ENCODE measurements at regions not wholly inside any gene's neighbourhood (a gene's known extent, or its start where the extent isn't known, plus 50 kb on each side); places are given as distances from the start of the nearest gene placed in this dataset.

- no peak overlapping the region for H3K27ac ChIP-seq (ENCODE audit: low read depth, low read length)
- no peak overlapping the region for H3K9ac ChIP-seq (ENCODE audit: low read length)
- no peaks in the 10 kb centered on the region for H3K9me3 ChIP-seq (ENCODE audit: control insufficient read depth in 1 of 2, insufficient read depth in 1 of 2, low read depth in 1 of 2, low read length in 2 of 2)
- H3K27me3 ChIP-seq (ENCODE audit: insufficient read depth, low read length), result no peaks in the 10 kb centered on the region
- no TSS peak for BruUV-seq (replicated peaks)
- no peak for TF ChIP-seq ZBTB33 (IDR thresholded peaks at IDR 0.05; ENCODE audit: extremely low read depth, insufficient replicate concordance, low read length)
- H3K79me2 ChIP-seq (ENCODE audit: insufficient read depth, low read length), result no peaks in the 10 kb centered on the region
- intact Hi-C loops (cut with micrococcal nuclease), result no loop called here
- H3K4me1 ChIP-seq (ENCODE audit: control insufficient read depth in 1 of 2, insufficient read depth in 2 of 2, low read length in 2 of 2), result peaks cover 7 to 31% of the 10 kb centered on the region in 2 experiments; a peak in 3 of 4 replicates
- no peak overlapping the region for H2AFZ ChIP-seq (ENCODE audit: low read depth, low read length, poor library complexity, severe bottlenecking)
- DNase-seq (ENCODE audit: low read depth, low spot score) (no peak), ATAC-seq (no peak)
- ChIA-PET RAD21 (ENCODE audit: low non-redundant PET in 1 of 2, low total read pairs in 2 of 2, uncharacterized antibody in 2 of 2, unreplicated experiment in 2 of 2) (no interaction called here), POLR2A (no interaction called here), CTCF (no interaction called here)
- H4K20me1 ChIP-seq (ENCODE audit: insufficient read depth), result no peaks in the 10 kb centered on the region
- H3K4me2 ChIP-seq (ENCODE audit: low read length), result no peak overlapping the region
- H3K4me3 ChIP-seq (replicated peaks in 1 of 2; ENCODE audit: low read depth in 1 of 2, low read length in 2 of 2), result no peak overlapping the region
- no peaks in the 10 kb centered on the region for H3K9me2 ChIP-seq (ENCODE audit: insufficient read depth)
- H3K36me3 ChIP-seq (ENCODE audit: control insufficient read depth in 1 of 2, insufficient read depth in 2 of 2, low read length in 2 of 2), result no peaks in the 10 kb centered on the region
Observed at GRCh38 chr7:98724591-98724990, 107.5 kb downstream of the NPTX2 start.

- no peaks in the 10 kb centered on the region for H3K9me2 ChIP-seq (ENCODE audit: insufficient read depth)
- no peak overlapping the region for H3K4me3 ChIP-seq (replicated peaks in 1 of 2; ENCODE audit: low read depth in 1 of 2, low read length in 2 of 2)
- ChIA-PET RAD21 (ENCODE audit: low non-redundant PET in 1 of 2, low total read pairs in 2 of 2, uncharacterized antibody in 2 of 2, unreplicated experiment in 2 of 2) (no interaction called here), POLR2A (no interaction called here), CTCF (no interaction called here)
- H3K79me2 ChIP-seq (ENCODE audit: insufficient read depth, low read length), result no peaks in the 10 kb centered on the region
- no peak for DNase-seq (ENCODE audit: low read depth, low spot score)
- peaks cover 7 to 22% of the 10 kb centered on the region in 2 experiments; a peak in 3 of 4 replicates for H3K4me1 ChIP-seq (ENCODE audit: control insufficient read depth in 1 of 2, insufficient read depth in 2 of 2, low read length in 2 of 2)
- H3K36me3 ChIP-seq (ENCODE audit: control insufficient read depth in 1 of 2, insufficient read depth in 2 of 2, low read length in 2 of 2), result no peaks in the 10 kb centered on the region
- TF ChIP-seq ATF3 (IDR thresholded peaks at IDR 0.05), result no peak
- TF ChIP-seq MAX (IDR thresholded peaks at IDR 0.05), result no peak
- no peak for TF ChIP-seq SRF (IDR thresholded peaks at IDR 0.05; ENCODE audit: low read depth)
- no peak for TF ChIP-seq RAD21 (IDR thresholded peaks at IDR 0.05; ENCODE audit: low read depth)
- no peak for TF ChIP-seq SP1 (IDR thresholded peaks at IDR 0.05; ENCODE audit: low read depth)
- TF ChIP-seq POLR2AphosphoS5 (IDR thresholded peaks at IDR 0.05; ENCODE audit: low read depth, low read length), result no peak
- no TSS peak for BruUV-seq (replicated peaks)
- no peak overlapping the region for H3K27ac ChIP-seq (ENCODE audit: low read depth, low read length)
- no peak overlapping the region for H2AFZ ChIP-seq (ENCODE audit: low read depth, low read length, poor library complexity, severe bottlenecking)
- intact Hi-C loops (cut with micrococcal nuclease), result no loop called here
- no peaks in the 10 kb centered on the region for H3K27me3 ChIP-seq (ENCODE audit: insufficient read depth, low read length)
- H3K9ac ChIP-seq (ENCODE audit: low read length), result no peak overlapping the region
- H3K4me2 ChIP-seq (ENCODE audit: low read length), result no peak overlapping the region
- no peaks in the 10 kb centered on the region for H3K9me3 ChIP-seq (ENCODE audit: control insufficient read depth in 1 of 2, insufficient read depth in 1 of 2, low read depth in 1 of 2, low read length in 2 of 2)
- ATAC-seq, result peak; percentile 64
- no peaks in the 10 kb centered on the region for H4K20me1 ChIP-seq (ENCODE audit: insufficient read depth)
Observed at GRCh38 chr7:98727146-98727709, 110.1 kb downstream of the NPTX2 start.

Data from HCT116 (cell line).